GM12878 (cell line): ENCODE measurements at regions not wholly inside any gene's neighbourhood (a gene's known extent, or its start where the extent isn't known, plus 50 kb on each side); places are given as distances from the start of the nearest gene placed in this dataset.

Experiments
- BHLHE40 ChIP-seq, 2 experiments: fragments of 450-650 bp in 1 of 2; IDR thresholded peaks; 2 replicates each; pipeline ENCODE4 v1.6.1; 2011 to 2017; ENCODE audit warnings: low read depth in 2 of 2, borderline replicate concordance in 1 of 2, improper control_type of control experiment in 1 of 2, low read length in 1 of 2, mild to moderate bottlenecking in 1 of 2
- BRCA1 ChIP-seq: IDR thresholded peaks from 2 replicates; pipeline ENCODE4 v1.6.1; 2011; ENCODE audit warnings: low read depth, low read length, improper control_type of control experiment
- SP1 ChIP-seq: IDR thresholded peaks from one replicate; pipeline ENCODE4 v1.6.1; 2011; ENCODE audit warnings: low read depth, low read length
- STAT3 ChIP-seq: IDR thresholded peaks from 2 replicates; pipeline ENCODE4 v1.6.1; 2011; ENCODE audit warnings: low read depth, low read length, improper control_type of control experiment
- TARDBP ChIP-seq: IDR thresholded peaks from 2 replicates; pipeline ENCODE4 v1.6.1; 2016; ENCODE audit warnings: borderline replicate concordance
- TF ChIP-seq, protein P1 (sequence below), 3 experiments: IDR thresholded peaks in 2 of 3; conservative IDR thresholded peaks in 1 of 3; 2 replicates each; pipeline ENCODE4 v1.5.1; 2011; ENCODE audit warnings: low read depth in 3 of 3, low read length in 3 of 3, mild to moderate bottlenecking in 3 of 3, control low read depth in 2 of 3, moderate library complexity in 2 of 3, inconsistent platforms in 1 of 3, mixed read lengths in 1 of 3; ENCODE audit not compliant: control insufficient read depth in 2 of 3, insufficient read depth in 1 of 3; ENCODE audit errors: extremely low read depth in 1 of 3

DNA sequence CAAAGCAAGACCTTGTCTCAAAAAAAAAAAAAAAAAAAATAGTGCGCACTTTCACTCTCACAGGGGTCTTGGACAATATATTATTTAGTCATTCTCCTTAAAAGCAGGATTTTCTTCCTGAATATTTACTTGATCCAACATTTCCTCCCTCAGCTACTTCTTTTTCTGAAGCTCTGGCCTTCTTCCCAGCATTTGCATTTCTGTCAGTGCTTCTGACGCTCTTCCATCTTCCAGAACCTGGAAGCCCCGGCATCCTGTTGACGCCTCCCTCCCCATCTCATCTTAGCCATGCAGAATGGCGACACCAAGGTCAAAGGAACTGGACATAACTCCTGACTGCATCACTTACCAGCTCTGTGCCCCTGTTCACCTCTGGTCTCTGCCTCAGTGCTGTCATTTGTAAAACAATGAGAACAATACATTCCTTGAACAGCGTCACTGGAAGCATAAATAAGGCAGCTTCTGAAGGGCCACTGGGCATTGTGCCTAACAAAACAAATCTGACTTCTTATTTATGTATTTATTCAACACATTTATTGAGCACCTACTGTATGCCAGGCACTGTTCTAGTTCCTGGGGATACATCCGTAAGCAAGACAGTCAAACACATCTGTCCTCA, 90.9 kb upstream of the MDM1 start:
- TF ChIP-seq TARDBP (no peak), BHLHE40 (IDR thresholded peaks at IDR 0.05; ENCODE audit: borderline replicate concordance in 1 of 2, low read depth in 2 of 2, low read length in 1 of 2) (no peak), SP1 (no peak), STAT3 (no peak), BRCA1 (no peak)
- TF ChIP-seq, protein P1, sequence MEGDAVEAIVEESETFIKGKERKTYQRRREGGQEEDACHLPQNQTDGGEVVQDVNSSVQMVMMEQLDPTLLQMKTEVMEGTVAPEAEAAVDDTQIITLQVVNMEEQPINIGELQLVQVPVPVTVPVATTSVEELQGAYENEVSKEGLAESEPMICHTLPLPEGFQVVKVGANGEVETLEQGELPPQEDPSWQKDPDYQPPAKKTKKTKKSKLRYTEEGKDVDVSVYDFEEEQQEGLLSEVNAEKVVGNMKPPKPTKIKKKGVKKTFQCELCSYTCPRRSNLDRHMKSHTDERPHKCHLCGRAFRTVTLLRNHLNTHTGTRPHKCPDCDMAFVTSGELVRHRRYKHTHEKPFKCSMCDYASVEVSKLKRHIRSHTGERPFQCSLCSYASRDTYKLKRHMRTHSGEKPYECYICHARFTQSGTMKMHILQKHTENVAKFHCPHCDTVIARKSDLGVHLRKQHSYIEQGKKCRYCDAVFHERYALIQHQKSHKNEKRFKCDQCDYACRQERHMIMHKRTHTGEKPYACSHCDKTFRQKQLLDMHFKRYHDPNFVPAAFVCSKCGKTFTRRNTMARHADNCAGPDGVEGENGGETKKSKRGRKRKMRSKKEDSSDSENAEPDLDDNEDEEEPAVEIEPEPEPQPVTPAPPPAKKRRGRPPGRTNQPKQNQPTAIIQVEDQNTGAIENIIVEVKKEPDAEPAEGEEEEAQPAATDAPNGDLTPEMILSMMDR (IDR thresholded peaks at IDR 0.05 in 2 of 3, conservative IDR thresholded peaks at IDR 0.05 in 1 of 3; ENCODE audit: control insufficient read depth in 2 of 3, extremely low read depth in 1 of 3, insufficient read depth in 1 of 3, low read depth in 3 of 3, low read length in 3 of 3) = no peak
